ENCODE measurements at regions not wholly inside any gene's neighbourhood (a gene's known extent, or its start where the extent isn't known, plus 50 kb on each side); places are given as distances from the start of the nearest gene placed in this dataset.
A peak's percentile ranks its signal among the peaks of the same experiment; 100 is the strongest.

GRCh38 chr6:23890543-23891227 is 235.3 kb upstream of the NRSN1 start:
- TF ChIP-seq CTCF (IDR thresholded peaks at IDR 0.05; ENCODE audit: low read depth, low read length, missing input control), result no peak
- TF ChIP-seq HNF4A (conservative IDR thresholded peaks at IDR 0.05), result peak; percentile 29 to 70
- TF ChIP-seq REST (IDR thresholded peaks at IDR 0.05), result no peak
